ENCODE measurements at regions not wholly inside any gene's neighbourhood (a gene's known extent, or its start where the extent isn't known, plus 50 kb on each side); places are given as distances from the start of the nearest gene placed in this dataset.

GRCh38 chr11:15378941-15379340, 264.2 kb downstream of the INSC start:
- DNase-seq (ENCODE audit: low read depth in 3 of 3), result no peak

DNA sequence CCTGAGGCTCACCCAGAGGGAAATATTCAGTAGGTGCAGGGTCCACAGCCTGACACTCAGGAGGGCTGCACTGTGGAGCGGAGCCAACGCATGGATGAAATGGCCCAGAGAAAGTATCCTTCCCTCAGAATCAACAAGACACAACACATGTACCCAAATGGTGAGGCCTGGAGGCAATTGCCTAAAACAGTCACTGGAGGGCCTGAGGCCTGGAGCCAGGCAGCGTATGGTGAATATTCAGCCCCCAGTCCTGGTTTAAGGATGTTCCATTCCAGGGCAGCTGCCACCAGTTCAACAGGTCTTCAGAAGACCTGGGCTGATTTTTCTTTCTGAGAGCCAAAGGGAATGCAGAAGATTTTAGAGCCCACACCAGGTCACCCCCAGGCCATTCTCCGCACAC, 264.8 kb downstream of the INSC start:
- DNase-seq (ENCODE audit: low read depth in 3 of 3), result no peak

- no peak for DNase-seq (ENCODE audit: low read depth in 3 of 3)
These were observed 276.1 kb downstream of the INSC start for GRCh38 chr11:15390857-15391256.

GRCh38 chr11:15396778-15397177, 282.1 kb downstream of the INSC start:
- no peak for DNase-seq (ENCODE audit: low read depth in 3 of 3)

DNA sequence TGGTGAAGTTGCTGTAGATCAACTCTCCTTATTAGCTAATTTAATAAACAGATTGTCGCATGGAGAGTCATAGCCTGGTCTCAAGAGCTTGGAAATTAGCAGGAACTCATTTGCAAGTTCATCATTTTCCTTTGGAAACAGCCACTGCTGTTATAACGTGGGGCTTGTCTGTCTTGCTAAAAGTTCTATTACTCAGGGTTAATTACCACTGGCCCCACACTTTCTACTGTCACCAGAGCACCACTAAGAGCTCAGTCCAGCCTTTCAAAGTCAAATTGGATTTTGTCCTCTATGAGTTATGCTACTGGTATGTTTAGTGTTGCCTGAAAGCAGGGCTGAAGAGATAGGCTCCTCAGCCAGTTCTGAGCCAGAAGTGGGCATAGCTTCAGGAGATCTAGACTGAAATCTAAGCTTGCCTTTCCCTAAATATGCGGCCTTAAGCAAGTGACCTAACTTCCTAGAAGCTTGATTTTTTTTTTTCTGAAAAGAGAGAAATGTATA, 292.2 kb downstream of the INSC start:
- DNase-seq (ENCODE audit: low read depth in 3 of 3), result no peak

GRCh38 chr11:15412054-15412453, 297.3 kb downstream of the INSC start:
- DNase-seq (ENCODE audit: low read depth in 3 of 3), result no peak

GRCh38 chr11:15418921-15419320, 304.2 kb downstream of the INSC start:
- DNase-seq (ENCODE audit: low read depth in 3 of 3), result no peak

- no peak for DNase-seq (ENCODE audit: low read depth in 3 of 3)
These were observed 305.0 kb downstream of the INSC start for GRCh38 chr11:15419696-15420095.

DNA sequence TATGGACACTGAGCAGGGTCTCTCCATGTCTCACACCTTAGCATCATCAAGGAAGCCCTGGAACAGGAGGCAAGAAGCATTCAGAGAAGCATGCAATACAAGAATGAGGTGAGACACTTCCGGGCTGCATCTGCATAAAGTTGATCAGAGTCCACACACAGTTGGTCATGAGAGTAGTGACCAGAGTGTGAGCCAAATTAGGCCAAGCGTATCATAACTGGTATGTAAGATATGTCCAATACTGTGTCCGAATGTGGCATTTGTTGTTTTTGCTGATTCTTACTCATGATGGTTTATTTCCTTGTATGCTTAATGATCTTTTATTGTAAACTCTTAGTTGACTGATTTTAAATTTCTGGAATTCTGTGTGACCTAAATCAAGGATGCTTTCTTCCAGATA, 315.7 kb downstream of the INSC start:
- DNase-seq (ENCODE audit: low read depth in 3 of 3), result no peak

GRCh38 chr11:15434529-15434928, 319.8 kb downstream of the INSC start:
- DNase-seq (ENCODE audit: low read depth in 3 of 3), result no peak

DNA sequence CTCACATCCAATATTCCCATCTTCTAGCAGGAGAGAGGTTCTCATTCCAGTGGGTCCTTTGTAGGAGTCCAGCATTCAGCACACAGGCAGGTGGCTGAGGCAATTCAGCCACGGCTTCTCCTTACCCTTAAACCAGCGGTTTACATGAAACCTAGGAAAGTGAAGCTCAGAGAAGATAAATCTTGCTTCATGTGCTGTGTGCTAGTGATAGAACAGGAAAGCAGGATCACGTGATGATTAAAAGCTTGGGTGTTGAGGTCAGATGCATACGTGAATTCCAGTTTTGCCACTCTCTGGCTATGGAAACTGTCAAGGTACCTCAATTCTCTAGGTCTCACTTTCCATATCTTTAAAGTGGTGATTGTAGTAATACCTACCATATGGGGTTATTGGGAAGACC, 331.6 kb downstream of the INSC start:
- DNase-seq (ENCODE audit: low read depth in 3 of 3), result no peak

- DNase-seq (ENCODE audit: low read depth in 3 of 3), result no peak
These were observed 332.2 kb downstream of the INSC start for GRCh38 chr11:15446929-15447328.

DNA sequence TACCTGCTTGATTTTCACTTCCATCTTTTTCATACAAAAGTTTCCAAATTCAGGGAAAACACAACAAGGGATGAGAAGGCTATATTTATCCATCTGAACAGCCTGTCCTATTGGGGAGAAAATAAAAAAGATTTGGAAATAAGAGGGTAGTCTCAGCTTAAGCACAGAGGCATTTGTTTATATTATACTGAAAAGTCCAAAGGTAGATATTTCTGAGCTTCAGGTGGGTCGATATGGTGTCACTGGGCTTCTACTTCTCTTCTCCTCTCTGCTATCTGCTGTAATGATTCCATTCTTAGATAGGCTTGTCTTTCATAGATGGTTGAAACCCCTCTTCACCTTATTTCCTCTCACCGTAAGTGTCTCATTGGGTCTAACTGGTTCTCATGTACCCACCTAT, 337.0 kb downstream of the INSC start:
- DNase-seq (ENCODE audit: low read depth in 3 of 3), result no peak

DNA sequence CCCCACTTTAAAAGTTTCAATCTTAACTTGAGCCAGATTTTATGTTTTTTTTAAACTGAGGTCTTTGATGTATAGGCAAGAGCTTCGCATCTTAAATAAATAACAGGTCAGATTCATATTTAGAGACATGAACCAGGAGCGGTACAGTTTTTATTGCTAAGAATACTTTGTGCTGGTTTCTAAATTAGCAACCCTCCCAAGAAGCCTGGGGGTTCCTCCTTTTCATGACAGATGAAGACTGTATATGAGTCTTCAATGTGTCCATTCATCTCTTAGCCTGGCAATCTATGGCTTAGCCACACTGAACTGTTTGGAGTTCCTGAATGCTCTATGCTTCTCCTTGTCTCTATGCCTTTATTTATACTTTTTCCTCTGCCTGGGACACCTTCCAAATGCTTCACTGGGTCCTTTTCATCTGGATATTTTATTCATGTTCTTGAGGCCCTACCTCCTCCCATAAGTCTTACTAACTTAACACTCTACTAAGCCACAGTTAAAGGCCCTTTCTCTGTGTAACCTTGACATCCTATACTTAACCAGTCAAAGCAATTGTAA, 338.6 kb downstream of the INSC start:
- DNase-seq (ENCODE audit: low read depth in 3 of 3), result no peak

- no peak for DNase-seq (ENCODE audit: low read depth in 3 of 3)
These were observed 353.7 kb downstream of the INSC start for GRCh38 chr11:15468466-15468865.

DNA sequence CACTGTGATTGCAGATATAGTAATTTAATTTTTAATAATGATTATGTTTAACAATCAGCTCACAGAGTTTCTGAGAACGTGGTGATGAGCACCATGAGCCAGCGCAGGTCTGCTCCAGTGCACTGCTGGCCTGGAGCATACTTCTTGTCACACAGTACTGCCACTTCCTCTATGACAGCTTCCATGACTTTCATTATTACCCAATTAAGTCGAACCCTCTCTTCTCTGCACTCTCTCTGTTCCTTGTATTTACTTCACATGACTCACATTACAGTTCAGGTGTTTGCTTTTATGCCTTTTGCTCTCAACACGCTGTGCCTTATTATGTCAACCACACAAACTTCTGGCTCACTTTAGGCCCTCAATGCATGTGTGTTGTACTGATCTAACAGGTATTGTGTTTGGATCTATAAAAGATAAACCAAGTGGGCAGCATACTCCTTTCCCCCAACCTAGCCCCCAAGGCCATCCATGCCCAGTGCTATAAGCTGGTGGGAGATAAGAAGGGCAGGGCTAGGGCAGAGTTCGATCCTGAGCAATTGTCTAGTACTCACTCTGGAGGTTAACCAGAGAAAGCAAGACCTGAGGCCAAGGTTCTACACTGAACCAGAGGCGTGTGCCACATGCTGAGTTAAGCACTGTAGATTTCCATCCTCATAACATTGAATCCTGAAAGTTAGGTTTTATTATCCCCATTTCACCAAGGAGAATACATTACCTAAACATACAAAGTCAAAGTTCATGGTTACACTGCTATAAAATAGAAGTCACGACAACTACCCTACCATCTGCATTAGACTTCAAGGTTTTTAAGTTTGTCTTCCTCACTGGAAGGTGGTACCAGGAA, 356.5 kb downstream of the INSC start:
- no peak for DNase-seq (ENCODE audit: low read depth in 3 of 3)

- DNase-seq (ENCODE audit: low read depth in 3 of 3), result no peak
These were observed 357.4 kb downstream of the INSC start for GRCh38 chr11:15471895-15472799.

DNA sequence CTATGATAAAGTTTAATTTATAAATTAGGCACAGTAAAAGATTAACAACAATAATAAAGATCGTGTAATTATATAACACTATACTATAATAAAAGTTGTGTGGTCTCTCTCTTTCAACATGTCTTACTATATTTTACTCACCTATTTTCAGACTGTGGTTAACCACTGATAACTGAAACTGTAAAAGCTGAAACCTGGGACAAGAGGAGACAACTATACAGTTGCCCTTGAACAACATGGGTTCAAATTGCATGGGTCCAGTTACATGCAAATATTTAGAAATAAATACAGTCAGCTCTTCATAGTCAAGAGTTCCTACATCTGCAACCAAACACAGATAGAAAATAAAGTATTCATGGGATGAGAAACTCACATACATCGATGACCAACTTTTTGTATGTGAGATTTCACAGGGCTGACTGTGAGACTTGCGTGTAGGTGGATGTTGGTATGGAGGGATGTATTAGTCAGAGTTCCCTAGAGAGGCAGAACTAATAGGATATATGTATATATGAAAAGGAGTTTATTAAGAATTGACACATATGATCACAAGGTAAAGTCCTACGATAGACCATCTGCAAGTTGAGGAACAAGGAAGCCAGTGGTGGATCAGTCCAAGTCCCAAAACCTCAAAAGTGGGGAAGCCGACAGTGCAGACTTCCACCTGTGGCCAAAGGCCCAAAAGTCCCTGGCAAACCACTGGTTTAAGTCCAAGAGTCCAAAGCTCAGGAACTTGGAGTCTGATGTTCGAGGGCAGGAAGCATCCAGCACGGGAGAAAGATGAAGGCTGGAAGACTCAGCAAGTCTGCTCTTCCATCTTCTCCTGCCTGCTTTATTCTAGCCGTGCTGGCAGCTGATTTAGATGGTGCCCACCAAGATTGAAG, 359.5 kb downstream of the INSC start:
- no peak for DNase-seq (ENCODE audit: low read depth in 3 of 3)

DNA sequence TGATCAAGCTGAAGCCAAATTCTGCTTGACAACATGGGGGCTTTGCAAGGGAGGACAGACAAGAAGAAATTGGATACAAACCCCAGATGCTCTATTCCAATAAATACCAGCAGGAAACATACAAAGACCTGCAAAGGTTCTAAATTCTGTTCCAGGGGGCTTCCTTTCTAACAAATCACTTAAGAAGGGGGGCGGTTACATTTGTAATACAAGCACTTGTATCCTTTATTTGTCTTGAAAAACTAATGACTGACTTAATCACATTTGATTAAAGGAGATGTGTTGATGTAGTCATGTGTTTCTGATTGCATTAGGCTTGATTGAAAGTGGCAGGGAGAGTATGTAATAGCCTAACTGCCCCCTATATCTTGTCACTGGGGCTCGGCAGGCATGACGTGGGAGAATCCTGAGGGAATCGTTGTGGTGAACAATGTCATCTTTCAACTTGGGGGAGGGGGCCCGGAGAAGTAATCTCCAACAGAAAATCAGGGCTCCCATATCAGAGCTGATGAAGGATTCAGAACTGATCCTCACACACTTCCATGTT, 361.7 kb downstream of the INSC start:
- DNase-seq (ENCODE audit: low read depth in 3 of 3), result no peak

DNA sequence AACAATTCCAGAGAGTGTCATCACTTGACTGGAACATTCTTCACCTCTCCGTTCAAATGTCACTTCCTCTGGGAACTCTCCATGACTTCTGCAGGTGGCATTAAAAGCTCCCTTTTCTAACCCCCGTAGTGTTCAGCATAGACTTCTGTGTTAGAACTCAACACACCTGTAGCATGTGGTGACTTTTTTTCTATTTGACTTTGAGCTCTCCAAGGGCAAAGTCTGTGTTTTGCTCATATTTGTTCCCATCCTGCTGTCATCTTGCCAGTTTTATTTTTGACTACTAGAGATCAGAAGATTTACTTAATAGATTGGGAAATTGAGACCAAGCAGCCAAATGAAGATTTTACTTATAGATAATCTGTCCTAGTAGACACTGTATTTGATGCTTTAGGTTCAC, 367.1 kb downstream of the INSC start:
- no peak for DNase-seq (ENCODE audit: low read depth in 3 of 3)

DNA sequence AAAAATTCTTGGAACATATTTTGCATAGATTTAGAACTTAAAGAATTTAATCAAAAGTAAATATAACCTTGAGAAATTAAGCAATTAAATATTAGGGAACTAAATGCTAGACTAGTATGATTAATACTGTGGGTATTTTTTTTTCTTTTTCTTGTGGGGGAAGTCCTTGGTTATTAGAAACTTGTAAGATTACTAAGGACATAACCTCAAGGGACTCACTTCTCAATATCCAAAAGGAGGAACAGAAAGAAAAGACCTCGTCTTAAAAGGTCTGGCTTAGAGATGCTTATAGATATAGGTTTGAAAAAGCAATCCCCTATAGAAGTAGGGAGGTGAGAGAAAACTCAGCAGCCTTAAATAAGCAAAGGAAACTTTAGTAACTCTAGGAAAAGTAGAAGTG, 368.5 kb downstream of the INSC start:
- DNase-seq (ENCODE audit: low read depth in 3 of 3), result no peak

Measured in stimulated activated CD4-positive, alpha-beta T cell treated with anti-CD3 and anti-CD28 coated beads, TNF-alpha, amount 100 ng/mL, for 24 hours (primary cell).